Loucy (cell line): ENCODE measurements at regions not wholly inside any gene's neighbourhood (a gene's known extent, or its start where the extent isn't known, plus 50 kb on each side); places are given as distances from the start of the nearest gene placed in this dataset.

Experiments
- EZH2phosphoT487 ChIP-seq: fragments of 200-600 bp; IDR thresholded peaks from 2 replicates; pipeline ENCODE4 v1.6.1; 2018; ENCODE audit warnings: antibody characterized with exemption, mild to moderate bottlenecking, moderate library complexity, borderline replicate concordance
- TF ChIP-seq, protein P1 (sequence below): fragments of 200-600 bp; sonication (generic); conservative IDR thresholded peaks from 2 replicates; pipeline ENCODE4 v1.5.1; 2014; ENCODE audit warnings: mild to moderate bottlenecking, antibody characterized with exemption, low read length

DNA sequence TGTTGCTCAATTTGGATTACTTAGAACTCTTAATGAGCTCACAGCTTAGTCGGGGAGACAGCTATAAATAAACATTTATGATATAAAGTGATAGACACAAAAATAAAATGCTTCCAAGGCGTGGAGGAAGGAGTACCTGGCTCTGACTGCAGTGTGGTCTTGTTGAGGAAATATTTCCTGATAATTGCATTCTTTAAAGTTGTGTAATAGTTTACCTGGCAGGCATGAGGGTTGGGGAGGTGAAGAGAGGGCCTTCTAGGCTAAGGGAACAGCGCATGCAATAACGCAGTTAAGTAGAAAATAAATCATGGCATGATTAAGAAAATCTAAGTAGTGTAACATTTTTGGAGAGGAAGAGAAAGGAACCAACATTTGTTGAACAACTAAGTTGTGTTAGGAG, 260.5 kb upstream of the ATP2B1 start:
- TF ChIP-seq, protein P1, sequence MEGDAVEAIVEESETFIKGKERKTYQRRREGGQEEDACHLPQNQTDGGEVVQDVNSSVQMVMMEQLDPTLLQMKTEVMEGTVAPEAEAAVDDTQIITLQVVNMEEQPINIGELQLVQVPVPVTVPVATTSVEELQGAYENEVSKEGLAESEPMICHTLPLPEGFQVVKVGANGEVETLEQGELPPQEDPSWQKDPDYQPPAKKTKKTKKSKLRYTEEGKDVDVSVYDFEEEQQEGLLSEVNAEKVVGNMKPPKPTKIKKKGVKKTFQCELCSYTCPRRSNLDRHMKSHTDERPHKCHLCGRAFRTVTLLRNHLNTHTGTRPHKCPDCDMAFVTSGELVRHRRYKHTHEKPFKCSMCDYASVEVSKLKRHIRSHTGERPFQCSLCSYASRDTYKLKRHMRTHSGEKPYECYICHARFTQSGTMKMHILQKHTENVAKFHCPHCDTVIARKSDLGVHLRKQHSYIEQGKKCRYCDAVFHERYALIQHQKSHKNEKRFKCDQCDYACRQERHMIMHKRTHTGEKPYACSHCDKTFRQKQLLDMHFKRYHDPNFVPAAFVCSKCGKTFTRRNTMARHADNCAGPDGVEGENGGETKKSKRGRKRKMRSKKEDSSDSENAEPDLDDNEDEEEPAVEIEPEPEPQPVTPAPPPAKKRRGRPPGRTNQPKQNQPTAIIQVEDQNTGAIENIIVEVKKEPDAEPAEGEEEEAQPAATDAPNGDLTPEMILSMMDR, result no peak
- no peak for TF ChIP-seq EZH2phosphoT487
